Esophagus squamous epithelium (tissue), 4 donors: ENCODE measurements at regions not wholly inside any gene's neighbourhood (a gene's known extent, or its start where the extent isn't known, plus 50 kb on each side); places are given as distances from the start of the nearest gene placed in this dataset.

Experiments
- CTCF ChIP-seq, 6 experiments: fragments of 450-650 bp in 4 of 6; fragments of 200-600 bp in 2 of 6; sonication (generic) in 2 of 6; IDR thresholded peaks; one replicate each; pipeline ENCODE4 v1.5.1; 2016 to 2019; ENCODE audit warnings: antibody characterized with exemption in 6 of 6, mild to moderate bottlenecking in 4 of 6, moderate library complexity in 4 of 6
- POLR2A ChIP-seq, 4 donors: fragments of 450-650 bp; IDR thresholded peaks; one replicate each; pipeline ENCODE4 v1.6.1; 2017; ENCODE audit warnings: antibody characterized with exemption in 4 of 4, mild to moderate bottlenecking in 4 of 4, moderate library complexity in 3 of 4

GRCh38 chr6:150494241-150494640, 105.4 kb upstream of the PLEKHG1 start:
- no peak for TF ChIP-seq CTCF (IDR thresholded peaks at IDR 0.05)
- TF ChIP-seq POLR2A (IDR thresholded peaks at IDR 0.05): no peak
